ENCODE measurements at regions not wholly inside any gene's neighbourhood (a gene's known extent, or its start where the extent isn't known, plus 50 kb on each side); places are given as distances from the start of the nearest gene placed in this dataset.

DNA sequence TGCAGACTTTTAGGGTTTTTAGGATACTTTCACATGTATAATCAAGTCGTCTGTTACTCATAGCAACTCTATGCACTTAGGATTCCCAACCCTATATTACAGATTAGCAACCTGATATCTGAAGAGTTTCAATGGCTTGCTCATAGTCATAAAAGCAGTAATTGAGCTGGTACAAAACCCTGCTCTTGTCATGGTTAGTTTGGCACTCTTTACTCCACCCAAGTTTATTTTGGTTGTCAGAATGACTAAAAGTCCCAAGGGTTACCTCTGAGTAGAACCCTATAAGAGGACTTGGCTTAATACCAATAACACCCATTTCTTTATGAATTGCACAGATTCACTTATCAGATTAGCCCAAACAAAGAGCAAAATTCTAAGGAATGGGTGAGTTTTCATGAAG, 550.6 kb downstream of the SOX6 start:
- TF ChIP-seq CTCF (IDR thresholded peaks at IDR 0.05) (no peak), POLR2A (IDR thresholded peaks at IDR 0.05) (no peak)
